ENCODE measurements at regions not wholly inside any gene's neighbourhood (a gene's known extent, or its start where the extent isn't known, plus 50 kb on each side); places are given as distances from the start of the nearest gene placed in this dataset.

DNA sequence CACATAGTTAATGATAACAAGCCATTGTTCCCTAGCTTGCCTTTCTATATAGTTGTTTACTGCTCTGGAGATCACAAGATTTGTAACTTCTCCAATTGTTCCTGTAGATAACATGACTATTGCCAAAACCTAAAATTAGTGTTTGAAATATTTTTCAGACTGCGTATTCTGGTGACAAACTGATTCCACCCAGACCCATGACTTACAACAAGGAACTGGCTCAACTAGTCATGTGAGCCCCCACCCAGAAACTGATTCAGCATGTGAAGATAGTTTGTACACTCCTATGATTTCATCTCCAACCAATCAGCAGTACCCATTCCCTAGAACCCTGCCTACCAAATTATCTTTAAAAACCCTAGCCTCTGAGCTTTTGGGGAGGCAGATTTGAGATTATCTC lies 131.4 kb upstream of the BCL9 start (continued):
- TF ChIP-seq, protein P1, sequence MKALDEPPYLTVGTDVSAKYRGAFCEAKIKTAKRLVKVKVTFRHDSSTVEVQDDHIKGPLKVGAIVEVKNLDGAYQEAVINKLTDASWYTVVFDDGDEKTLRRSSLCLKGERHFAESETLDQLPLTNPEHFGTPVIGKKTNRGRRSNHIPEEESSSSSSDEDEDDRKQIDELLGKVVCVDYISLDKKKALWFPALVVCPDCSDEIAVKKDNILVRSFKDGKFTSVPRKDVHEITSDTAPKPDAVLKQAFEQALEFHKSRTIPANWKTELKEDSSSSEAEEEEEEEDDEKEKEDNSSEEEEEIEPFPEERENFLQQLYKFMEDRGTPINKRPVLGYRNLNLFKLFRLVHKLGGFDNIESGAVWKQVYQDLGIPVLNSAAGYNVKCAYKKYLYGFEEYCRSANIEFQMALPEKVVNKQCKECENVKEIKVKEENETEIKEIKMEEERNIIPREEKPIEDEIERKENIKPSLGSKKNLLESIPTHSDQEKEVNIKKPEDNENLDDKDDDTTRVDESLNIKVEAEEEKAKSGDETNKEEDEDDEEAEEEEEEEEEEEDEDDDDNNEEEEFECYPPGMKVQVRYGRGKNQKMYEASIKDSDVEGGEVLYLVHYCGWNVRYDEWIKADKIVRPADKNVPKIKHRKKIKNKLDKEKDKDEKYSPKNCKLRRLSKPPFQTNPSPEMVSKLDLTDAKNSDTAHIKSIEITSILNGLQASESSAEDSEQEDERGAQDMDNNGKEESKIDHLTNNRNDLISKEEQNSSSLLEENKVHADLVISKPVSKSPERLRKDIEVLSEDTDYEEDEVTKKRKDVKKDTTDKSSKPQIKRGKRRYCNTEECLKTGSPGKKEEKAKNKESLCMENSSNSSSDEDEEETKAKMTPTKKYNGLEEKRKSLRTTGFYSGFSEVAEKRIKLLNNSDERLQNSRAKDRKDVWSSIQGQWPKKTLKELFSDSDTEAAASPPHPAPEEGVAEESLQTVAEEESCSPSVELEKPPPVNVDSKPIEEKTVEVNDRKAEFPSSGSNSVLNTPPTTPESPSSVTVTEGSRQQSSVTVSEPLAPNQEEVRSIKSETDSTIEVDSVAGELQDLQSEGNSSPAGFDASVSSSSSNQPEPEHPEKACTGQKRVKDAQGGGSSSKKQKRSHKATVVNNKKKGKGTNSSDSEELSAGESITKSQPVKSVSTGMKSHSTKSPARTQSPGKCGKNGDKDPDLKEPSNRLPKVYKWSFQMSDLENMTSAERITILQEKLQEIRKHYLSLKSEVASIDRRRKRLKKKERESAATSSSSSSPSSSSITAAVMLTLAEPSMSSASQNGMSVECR (CRISPR knock-in tag; IDR thresholded peaks at IDR 0.05; ENCODE audit: borderline replicate concordance) = no peak
- no peak for TF ChIP-seq MYBL2 (CRISPR knock-in tag; IDR thresholded peaks at IDR 0.05)
- no peak for TF ChIP-seq ZNF138 (CRISPR knock-in tag; conservative IDR thresholded peaks at IDR 0.05)
- TF ChIP-seq, protein P2, sequence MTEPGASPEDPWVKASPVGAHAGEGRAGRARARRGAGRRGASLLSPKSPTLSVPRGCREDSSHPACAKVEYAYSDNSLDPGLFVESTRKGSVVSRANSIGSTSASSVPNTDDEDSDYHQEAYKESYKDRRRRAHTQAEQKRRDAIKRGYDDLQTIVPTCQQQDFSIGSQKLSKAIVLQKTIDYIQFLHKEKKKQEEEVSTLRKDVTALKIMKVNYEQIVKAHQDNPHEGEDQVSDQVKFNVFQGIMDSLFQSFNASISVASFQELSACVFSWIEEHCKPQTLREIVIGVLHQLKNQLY (CRISPR knock-in tag; IDR thresholded peaks at IDR 0.05) = no peak
- TF ChIP-seq, protein P3, sequence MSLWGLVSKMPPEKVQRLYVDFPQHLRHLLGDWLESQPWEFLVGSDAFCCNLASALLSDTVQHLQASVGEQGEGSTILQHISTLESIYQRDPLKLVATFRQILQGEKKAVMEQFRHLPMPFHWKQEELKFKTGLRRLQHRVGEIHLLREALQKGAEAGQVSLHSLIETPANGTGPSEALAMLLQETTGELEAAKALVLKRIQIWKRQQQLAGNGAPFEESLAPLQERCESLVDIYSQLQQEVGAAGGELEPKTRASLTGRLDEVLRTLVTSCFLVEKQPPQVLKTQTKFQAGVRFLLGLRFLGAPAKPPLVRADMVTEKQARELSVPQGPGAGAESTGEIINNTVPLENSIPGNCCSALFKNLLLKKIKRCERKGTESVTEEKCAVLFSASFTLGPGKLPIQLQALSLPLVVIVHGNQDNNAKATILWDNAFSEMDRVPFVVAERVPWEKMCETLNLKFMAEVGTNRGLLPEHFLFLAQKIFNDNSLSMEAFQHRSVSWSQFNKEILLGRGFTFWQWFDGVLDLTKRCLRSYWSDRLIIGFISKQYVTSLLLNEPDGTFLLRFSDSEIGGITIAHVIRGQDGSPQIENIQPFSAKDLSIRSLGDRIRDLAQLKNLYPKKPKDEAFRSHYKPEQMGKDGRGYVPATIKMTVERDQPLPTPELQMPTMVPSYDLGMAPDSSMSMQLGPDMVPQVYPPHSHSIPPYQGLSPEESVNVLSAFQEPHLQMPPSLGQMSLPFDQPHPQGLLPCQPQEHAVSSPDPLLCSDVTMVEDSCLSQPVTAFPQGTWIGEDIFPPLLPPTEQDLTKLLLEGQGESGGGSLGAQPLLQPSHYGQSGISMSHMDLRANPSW (CRISPR knock-in tag; conservative IDR thresholded peaks at IDR 0.05; ENCODE audit: low read depth) = no peak
- TF ChIP-seq SOX15 (CRISPR knock-in tag; IDR thresholded peaks at IDR 0.05) = no peak
- TF ChIP-seq, protein P4, sequence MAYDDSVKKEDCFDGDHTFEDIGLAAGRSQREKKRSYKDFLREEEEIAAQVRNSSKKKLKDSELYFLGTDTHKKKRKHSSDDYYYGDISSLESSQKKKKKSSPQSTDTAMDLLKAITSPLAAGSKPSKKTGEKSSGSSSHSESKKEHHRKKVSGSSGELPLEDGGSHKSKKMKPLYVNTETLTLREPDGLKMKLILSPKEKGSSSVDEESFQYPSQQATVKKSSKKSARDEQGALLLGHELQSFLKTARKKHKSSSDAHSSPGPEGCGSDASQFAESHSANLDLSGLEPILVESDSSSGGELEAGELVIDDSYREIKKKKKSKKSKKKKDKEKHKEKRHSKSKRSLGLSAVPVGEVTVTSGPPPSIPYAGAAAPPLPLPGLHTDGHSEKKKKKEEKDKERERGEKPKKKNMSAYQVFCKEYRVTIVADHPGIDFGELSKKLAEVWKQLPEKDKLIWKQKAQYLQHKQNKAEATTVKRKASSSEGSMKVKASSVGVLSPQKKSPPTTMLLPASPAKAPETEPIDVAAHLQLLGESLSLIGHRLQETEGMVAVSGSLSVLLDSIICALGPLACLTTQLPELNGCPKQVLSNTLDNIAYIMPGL (CRISPR knock-in tag; IDR thresholded peaks at IDR 0.05) = no peak

DNA sequence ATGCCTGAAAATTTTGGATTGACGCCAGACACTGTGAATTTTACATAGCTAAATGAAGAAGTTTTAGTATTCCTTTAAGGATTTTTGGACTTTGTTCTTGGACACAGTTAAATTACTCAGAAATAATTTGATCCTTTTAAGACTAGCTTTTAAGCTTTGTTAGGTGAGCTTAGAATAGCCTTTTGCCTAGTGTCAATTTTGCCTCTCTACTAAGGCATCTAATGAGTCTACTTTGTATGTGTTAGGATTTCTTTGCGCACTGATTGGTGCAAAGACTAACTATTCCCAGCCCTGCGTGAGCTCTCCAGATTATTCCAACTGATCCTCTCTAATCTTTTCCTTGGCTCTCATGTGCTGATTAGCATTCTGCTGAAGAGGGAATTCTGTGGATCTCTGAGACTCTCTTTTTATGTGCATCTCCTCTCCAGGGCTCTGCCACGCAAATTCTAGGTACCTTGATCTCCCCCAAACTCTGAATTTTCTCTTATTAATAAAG lies 128.1 kb upstream of the BCL9 start:
- TF ChIP-seq E2F5 (CRISPR knock-in tag; IDR thresholded peaks at IDR 0.05) = no peak
- TF ChIP-seq AR (CRISPR knock-in tag; IDR thresholded peaks at IDR 0.05) = no peak
- no peak for TF ChIP-seq RELA (CRISPR knock-in tag; IDR thresholded peaks at IDR 0.05; ENCODE audit: borderline replicate concordance)
- TF ChIP-seq, protein P5, sequence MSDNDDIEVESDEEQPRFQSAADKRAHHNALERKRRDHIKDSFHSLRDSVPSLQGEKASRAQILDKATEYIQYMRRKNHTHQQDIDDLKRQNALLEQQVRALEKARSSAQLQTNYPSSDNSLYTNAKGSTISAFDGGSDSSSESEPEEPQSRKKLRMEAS (CRISPR knock-in tag; IDR thresholded peaks at IDR 0.05) = no peak
- no peak for TF ChIP-seq SOX15 (CRISPR knock-in tag; IDR thresholded peaks at IDR 0.05)
- TF ChIP-seq FOXP1 (CRISPR knock-in tag; IDR thresholded peaks at IDR 0.05; ENCODE audit: borderline replicate concordance) = no peak
- TF ChIP-seq NR1H2 (CRISPR knock-in tag; IDR thresholded peaks at IDR 0.05) = no peak
- TF ChIP-seq, protein P6, sequence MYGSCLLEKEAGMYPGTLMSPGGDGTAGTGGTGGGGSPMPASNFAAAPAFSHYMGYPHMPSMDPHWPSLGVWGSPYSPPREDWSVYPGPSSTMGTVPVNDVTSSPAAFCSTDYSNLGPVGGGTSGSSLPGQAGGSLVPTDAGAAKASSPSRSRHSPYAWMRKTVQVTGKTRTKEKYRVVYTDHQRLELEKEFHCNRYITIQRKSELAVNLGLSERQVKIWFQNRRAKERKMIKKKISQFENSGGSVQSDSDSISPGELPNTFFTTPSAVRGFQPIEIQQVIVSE (CRISPR knock-in tag; IDR thresholded peaks at IDR 0.05; ENCODE audit: borderline replicate concordance) = no peak
- TF ChIP-seq ZNF263 (CRISPR knock-in tag; IDR thresholded peaks at IDR 0.05; ENCODE audit: low read depth) = no peak
- no peak for TF ChIP-seq USF1 (CRISPR knock-in tag; IDR thresholded peaks at IDR 0.05)
- TF ChIP-seq SMAD4 (CRISPR knock-in tag; IDR thresholded peaks at IDR 0.05) = no peak
- H3K4me1 Mint-ChIP-seq = no peaks in the 10 kb centered on the region
- DNase-seq (ENCODE audit: low spot score) = no peak
- ChIA-PET CTCF (interaction anchor here (1.3 kb wide), 1 partner anchor 171 kb away, joined by 4 read pairs; the partner anchor contains the start of gene CHD1L), POLR2A (no interaction called here)
- no peak overlapping the region for H3K27ac Mint-ChIP-seq
- peaks cover 29% of the 10 kb centered on the region for H3K9me3 Mint-ChIP-seq
- H3K36me3 Mint-ChIP-seq = peaks cover 15% of the 10 kb centered on the region; the same call in 1 of the 2 replicates
- H3K4me3 Mint-ChIP-seq = no peak overlapping the region
- H3K27me3 Mint-ChIP-seq (ENCODE audit: low read depth) = no peaks in the 10 kb centered on the region; the same call in 1 of the 2 replicates
- ATAC-seq = no peak
